Astrocyte (in vitro differentiated cells and primary cell): ENCODE measurements at regions not wholly inside any gene's neighbourhood (a gene's known extent, or its start where the extent isn't known, plus 50 kb on each side); places are given as distances from the start of the nearest gene placed in this dataset.

Source experiments
- EZH2 ChIP-seq: IDR thresholded peaks from 2 replicates; pipeline ENCODE4 v1.6.1; 2012; ENCODE audit warnings: mild to moderate bottlenecking, low read length, inconsistent platforms; ENCODE audit not compliant: insufficient read depth
- TF ChIP-seq, protein P1 (sequence below): IDR thresholded peaks from 2 replicates; pipeline ENCODE4 v1.5.1; 2011; ENCODE audit warnings: low read depth, mild to moderate bottlenecking, inconsistent platforms, low read length, moderate library complexity; ENCODE audit not compliant: insufficient read depth

GRCh38 chr6:156406099-156406498, 371.1 kb upstream of the ARID1B start:
- TF ChIP-seq, protein P1, sequence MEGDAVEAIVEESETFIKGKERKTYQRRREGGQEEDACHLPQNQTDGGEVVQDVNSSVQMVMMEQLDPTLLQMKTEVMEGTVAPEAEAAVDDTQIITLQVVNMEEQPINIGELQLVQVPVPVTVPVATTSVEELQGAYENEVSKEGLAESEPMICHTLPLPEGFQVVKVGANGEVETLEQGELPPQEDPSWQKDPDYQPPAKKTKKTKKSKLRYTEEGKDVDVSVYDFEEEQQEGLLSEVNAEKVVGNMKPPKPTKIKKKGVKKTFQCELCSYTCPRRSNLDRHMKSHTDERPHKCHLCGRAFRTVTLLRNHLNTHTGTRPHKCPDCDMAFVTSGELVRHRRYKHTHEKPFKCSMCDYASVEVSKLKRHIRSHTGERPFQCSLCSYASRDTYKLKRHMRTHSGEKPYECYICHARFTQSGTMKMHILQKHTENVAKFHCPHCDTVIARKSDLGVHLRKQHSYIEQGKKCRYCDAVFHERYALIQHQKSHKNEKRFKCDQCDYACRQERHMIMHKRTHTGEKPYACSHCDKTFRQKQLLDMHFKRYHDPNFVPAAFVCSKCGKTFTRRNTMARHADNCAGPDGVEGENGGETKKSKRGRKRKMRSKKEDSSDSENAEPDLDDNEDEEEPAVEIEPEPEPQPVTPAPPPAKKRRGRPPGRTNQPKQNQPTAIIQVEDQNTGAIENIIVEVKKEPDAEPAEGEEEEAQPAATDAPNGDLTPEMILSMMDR = no peak
- no peak for TF ChIP-seq EZH2
